GM21367 (cell line): ENCODE measurements at regions not wholly inside any gene's neighbourhood (a gene's known extent, or its start where the extent isn't known, plus 50 kb on each side); places are given as distances from the start of the nearest gene placed in this dataset.
A peak's percentile ranks its signal among the peaks of the same experiment; 100 is the strongest.
"Not testable (repeated sequence)": the region's sequence is repeated elsewhere in the genome, so short reads cannot be mapped to it uniquely, and the experiment has no call there.

Experiments used
- ATAC-seq: cut with Tn5 transposase; IDR thresholded peaks from one replicate; pipeline ENCODE4 v1.9.1; 2021; ENCODE audit not compliant: unreplicated experiment

DNA sequence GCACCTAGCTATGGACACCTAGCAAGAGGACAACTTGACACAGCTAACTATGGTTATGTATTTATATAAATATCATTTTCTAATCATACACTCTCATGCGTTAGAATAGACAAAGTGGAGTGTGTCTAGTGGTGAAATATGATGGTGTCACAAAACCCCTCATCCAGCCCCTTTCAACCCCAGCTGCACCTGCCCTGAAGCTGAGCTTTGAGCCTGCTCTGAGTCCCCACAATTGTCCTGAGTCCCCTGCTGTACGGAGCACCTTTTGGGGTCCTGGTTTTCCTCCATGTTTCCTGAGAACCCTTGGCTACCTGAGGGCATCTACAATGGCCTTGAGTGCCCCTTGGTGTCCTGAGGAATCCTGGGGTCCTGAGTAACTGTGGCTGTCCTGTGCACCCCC, 1072.8 kb downstream of the TMEM121 start:
- no peak for ATAC-seq

- ATAC-seq = peak; percentile 60
Measured at GRCh38 chr14:106605548-106606448, 1079.4 kb downstream of the TMEM121 start.

GRCh38 chr14:106606936-106607335, 1080.6 kb downstream of the TMEM121 start:
- no peak for ATAC-seq

- ATAC-seq = no peak
Measured at GRCh38 chr14:106610691-106611090, 1084.3 kb downstream of the TMEM121 start.

DNA sequence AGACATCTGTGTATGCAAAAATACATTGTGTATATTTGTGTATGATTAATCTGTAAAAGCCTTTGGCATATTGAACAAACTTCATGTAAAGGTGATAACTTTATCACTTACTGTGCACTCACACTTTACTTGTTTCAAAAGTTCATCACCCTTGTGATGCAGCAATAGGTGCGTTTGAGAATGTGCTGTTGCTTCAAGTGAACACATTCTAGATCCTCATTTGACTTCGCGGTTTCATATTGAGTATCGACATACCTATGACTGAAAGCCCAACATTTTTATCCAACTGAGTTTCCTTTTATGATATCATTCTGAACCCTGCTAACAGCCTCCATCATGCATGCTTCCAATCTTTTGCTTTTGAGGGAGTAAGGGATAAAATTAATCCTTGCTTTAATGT, 1086.9 kb downstream of the TMEM121 start:
- no peak for ATAC-seq

DNA sequence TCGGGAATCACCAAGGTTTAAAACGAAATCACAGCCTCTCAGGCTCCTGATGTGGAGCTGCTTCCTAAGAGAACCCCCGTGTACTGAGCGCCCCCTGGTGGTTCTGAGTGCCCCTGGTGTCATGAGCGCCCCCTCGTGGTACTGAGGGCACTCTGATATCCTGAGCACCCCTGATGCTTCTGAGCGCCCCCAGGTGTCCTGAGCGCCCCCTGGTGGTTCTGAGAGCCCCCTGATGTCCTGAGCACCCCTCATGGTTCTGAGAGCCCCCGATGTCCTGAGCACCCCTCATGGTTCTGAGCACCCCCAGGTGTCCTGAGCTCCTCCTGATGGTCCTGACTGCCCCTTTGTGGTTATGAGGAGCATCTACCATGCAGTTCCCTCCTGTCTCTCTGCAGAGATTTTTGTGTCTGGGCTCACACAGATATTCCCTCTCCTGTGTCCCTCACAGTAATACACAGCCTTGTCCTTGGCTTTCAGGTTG, 1092.1 kb downstream of the TMEM121 start:
- ATAC-seq = not testable (repeated sequence)

DNA sequence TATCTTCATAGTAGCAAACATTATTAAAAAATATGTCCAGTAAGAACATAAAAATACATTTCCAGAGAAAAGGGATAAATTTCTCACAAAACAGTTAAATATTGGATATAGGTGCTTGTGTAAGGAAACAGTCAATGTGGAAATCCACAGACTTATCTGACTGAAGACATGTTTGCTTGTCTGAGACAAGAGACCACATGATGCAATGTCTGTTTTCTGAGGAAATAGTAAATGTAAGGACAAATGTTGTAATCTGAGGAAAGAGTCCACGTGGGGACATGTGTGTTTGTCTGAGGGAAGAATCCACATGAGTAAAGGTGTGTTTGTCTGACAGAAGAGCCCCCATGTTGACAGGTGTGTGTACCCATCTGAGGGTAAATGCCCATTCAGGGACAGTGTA, 1093.2 kb downstream of the TMEM121 start:
- no peak for ATAC-seq

- no peak for ATAC-seq
Measured at GRCh38 chr14:106620368-106620767, 1094.0 kb downstream of the TMEM121 start.

GRCh38 chr14:106622200-106622745, 1095.9 kb downstream of the TMEM121 start:
- ATAC-seq = no peak

GRCh38 chr14:106625186-106625585, 1098.8 kb downstream of the TMEM121 start:
- no peak for ATAC-seq

DNA sequence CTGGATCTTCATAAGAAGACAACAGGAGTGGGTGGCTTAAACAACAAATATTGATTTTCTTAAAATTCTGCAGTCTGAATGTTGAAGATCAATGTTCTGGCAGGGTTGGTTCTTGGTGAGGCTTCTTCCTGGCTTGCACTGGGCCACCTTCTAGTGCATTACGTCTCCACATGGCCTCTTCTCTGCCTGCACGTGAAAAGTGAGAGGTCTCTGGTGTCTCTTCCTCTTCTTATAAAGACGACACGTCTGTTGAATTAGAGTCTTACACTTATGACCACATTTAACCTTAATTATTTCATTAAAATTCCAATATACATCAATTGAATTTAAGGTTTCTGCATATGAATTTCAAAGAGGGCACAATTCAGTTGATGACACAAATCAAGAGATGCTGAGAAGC, 1100.1 kb downstream of the TMEM121 start:
- ATAC-seq = not testable (repeated sequence)

GRCh38 chr14:106626942-106627588, 1100.7 kb downstream of the TMEM121 start:
- not testable (repeated sequence) for ATAC-seq

DNA sequence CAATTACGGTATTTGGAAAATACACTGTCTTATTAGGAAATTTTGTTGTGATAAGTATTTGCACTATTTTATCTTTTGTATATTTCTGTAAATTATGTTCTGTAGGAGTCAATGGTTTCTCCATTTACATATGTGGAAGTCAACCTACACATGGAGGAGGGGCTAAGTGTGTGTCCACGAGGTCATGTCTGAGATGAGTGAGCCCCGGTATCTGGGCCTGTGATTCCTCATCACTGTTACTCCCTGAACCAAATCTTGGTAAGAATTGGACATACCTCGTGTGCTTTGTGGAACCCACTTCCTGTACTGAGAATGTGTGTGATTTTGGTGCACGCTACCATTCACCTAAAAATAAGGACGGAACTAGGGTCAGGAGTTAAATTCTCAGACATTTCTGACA, 1105.5 kb downstream of the TMEM121 start:
- ATAC-seq = no peak

- no peak for ATAC-seq
Measured at GRCh38 chr14:106633721-106634120, 1107.3 kb downstream of the TMEM121 start.

DNA sequence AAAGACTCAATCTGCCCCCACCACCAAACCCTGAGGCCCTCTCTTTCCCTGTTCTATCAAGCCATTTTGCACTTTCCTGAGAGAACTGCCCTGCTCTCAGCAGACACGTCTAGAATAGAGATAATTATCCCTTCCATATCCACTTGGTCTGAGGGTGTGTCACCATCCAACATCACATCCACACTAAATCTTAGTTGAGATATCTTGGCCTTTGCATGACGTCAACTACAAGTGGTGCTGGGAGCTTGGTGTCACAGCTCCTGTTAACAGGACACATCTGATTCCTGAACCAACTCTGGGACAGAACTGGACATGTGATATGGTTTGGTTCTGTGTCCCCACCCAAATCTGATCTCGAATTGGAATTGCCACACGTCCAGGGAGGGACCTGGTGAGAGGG, 1109.2 kb downstream of the TMEM121 start:
- ATAC-seq = no peak

DNA sequence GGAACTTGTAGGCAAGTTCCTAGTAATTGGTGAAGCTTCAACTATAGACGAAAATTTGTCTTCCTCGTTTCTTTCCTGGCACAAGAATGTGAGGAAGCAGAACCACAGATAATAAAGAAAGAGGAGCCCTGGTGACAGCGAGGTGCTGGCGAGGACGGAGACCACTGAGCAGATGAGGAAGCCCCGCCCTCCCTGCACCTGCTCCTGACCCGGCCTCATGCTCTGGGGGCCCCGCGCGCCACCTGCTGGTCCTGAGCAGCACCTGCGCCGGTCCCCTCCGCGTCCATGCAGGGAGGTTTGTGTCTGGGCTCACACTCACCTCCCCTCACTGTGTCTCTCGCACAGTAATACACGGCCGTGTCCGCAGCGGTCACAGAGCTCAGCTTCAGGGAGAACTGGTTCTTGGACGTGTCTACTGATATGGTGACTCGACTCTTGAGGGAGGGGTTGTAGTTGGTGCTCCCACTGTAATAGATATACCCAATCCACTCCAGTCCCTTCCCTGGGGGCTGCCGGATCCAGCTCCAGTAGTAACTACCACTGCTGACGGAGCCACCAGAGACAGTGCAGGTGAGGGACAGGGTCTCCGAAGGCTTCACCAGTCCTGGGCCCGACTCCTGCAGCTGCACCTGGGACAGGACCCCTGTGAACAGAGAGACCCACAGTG, 1112.5 kb downstream of the TMEM121 start:
- ATAC-seq = not testable (repeated sequence)

DNA sequence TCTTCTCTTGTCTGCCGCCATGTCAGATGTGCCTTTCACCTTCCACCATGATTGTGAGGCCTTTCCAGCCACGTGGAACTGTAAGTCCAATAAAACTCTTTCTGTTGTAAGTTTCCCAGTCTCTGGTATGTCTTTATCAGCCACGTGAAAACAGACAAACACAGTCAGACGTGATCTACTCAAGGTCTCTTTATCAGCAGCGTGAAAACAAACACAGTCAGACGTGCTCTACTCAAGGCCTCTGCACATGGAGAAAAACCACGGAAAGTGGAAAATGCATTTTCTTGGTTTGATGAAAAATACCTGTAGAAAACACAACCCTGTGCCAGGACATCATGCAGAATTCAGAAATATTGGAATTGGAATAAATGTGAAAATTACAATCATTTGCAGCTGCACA, 1115.7 kb downstream of the TMEM121 start:
- ATAC-seq = no peak

DNA sequence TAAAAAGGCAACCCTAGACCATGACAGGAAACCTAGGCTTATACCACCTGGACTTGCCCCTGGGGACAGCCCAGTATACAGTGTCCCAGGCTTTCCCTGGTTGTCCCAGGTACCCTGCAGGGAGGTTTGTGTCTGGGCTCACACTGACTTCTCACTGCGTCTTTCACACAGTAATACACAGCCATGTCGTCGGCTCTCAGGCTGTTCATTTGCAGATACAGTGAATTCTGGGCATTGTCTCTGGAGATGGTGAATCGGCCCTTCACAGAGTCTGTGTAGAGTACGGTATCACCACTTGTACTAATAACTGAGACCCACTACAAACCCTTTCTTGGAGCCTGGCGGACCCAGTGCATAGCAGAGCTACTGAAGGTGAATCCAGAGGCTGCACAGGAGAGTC, 1116.6 kb downstream of the TMEM121 start:
- ATAC-seq = not testable (repeated sequence)

- not testable (repeated sequence) for ATAC-seq
Measured at GRCh38 chr14:106648874-106649273, 1122.5 kb downstream of the TMEM121 start.

- ATAC-seq = no peak
Measured at GRCh38 chr14:106651016-106651415, 1124.6 kb downstream of the TMEM121 start.

DNA sequence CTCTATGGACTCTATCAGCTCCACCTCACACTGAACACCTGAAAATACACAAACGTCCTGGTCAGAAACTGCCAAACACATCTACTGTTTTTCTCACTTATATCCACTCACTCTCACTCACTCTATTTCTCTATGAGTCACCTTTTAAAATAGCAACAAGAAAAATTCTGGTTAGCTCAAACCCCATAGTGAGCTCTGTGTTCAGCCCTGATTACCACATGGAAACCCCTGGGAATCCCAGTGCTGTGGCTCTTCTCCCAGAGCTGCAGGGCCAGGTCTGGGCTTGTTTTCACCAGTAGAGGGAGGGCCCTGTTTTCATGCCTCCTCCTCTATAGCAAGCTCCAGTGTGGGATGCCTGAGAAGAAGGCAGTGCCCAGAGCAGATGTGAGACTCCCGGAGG, 1126.1 kb downstream of the TMEM121 start:
- peak; percentile 52 for ATAC-seq
